ENCODE measurements at regions not wholly inside any gene's neighbourhood (a gene's known extent, or its start where the extent isn't known, plus 50 kb on each side); places are given as distances from the start of the nearest gene placed in this dataset.
"Not testable (repeated sequence)": the region's sequence is repeated elsewhere in the genome, so short reads cannot be mapped to it uniquely, and the experiment has no call there.

DNA sequence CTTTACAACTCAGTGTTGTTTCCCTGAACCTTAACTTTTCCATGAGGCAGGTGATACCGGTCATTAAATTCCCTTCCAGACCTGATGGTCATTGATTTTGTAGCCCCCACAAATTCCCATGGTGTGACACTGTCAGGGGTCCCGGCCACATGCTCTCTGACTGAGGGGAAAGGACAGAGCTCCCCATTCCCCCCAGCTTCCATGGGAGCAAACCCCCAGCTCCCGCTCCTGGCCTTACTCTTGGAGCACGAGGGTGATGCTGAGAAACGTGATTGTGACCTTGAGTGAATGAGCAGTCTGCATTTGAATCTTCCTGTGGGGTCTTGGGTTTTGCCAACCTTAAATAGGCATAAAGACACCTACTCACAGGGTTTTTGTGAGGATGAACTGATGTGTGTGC, 366.8 kb downstream of the RPS6KC1 start:
- TF ChIP-seq, protein P1, sequence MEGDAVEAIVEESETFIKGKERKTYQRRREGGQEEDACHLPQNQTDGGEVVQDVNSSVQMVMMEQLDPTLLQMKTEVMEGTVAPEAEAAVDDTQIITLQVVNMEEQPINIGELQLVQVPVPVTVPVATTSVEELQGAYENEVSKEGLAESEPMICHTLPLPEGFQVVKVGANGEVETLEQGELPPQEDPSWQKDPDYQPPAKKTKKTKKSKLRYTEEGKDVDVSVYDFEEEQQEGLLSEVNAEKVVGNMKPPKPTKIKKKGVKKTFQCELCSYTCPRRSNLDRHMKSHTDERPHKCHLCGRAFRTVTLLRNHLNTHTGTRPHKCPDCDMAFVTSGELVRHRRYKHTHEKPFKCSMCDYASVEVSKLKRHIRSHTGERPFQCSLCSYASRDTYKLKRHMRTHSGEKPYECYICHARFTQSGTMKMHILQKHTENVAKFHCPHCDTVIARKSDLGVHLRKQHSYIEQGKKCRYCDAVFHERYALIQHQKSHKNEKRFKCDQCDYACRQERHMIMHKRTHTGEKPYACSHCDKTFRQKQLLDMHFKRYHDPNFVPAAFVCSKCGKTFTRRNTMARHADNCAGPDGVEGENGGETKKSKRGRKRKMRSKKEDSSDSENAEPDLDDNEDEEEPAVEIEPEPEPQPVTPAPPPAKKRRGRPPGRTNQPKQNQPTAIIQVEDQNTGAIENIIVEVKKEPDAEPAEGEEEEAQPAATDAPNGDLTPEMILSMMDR (IDR thresholded peaks at IDR 0.05; ENCODE audit: extremely low read depth, insufficient read depth, missing control alignments), result no peak
- in situ Hi-C loops (cut with MboI; ENCODE audit: low pct_unique_long_range_greater_than_20kb, low sequenced_read_pairs, unreplicated experiment), result no loop called here
- DNase-seq (ENCODE audit: low spot score), result no peak

DNA sequence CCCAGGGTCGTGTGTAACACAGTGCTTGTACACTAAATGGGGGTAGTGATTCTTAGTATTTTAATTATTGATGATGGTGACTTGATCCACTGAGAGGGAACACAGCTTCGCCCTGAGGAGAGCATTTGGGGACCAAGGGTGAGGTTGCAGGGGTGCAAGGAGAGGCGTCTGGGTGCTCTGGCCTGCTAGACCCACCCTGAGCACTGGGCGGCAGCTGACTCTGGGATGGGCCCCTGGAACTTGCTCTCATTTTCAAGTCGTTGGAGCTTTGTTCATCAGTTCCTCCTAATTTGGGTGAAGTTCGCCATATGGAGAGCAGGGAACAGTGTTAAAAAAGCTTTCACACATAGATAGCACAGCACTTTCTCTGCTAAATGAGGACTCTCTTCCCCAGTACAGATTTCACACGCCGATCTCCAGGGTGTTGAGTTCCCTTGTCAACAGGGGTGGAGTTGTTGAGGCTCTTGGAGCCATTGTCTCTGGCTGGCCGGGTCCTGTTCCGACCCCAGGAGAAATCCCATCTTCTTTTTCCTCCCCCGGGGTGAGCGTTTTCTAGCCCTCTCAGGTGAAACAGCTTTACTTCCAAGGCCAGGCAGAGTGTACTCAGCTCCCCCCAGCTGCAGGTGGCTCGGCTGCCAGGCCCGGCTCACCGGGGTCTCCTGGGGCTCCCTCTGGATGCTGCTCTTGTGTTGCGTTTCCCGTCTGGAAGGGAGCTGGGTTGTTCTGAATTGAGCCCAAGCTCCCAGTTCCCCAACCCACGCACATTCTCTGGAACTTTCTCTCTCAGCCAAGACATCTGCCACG, 367.4 kb downstream of the RPS6KC1 start:
- in situ Hi-C loops (cut with MboI; ENCODE audit: low pct_unique_long_range_greater_than_20kb, low sequenced_read_pairs, unreplicated experiment), result no loop called here
- TF ChIP-seq, protein P1 (IDR thresholded peaks at IDR 0.05; ENCODE audit: extremely low read depth, insufficient read depth, missing control alignments), result no peak
- no peak for DNase-seq (ENCODE audit: low spot score)

DNA sequence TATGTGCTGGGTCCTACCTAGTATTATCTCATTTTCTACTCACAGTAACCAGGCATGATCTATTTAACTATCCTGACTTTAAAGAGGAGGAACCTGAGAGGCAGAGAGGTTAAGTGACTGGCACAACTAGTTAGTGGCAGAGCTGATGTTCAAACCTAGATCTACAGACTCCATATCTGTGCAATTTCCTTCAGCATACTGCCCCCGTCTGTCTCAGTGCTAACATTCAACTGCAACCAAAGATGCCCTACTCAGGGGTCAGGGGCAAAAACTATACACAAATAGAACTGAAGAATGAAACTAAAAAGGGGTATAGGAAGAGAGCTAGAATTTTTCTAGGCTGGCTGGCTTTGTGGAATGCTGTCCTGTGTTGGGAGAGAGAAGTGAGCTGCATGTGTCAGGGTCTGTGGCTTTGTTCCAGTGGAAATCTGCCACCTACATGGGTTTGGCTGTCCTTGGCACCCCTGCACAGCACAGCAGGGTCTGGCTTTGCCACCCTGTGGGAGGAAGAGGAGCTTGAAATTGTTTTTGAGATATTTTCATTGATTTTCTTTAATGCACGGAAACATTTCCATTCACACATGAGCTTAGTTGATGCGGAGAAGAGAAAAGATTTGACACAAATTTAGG, 368.5 kb downstream of the RPS6KC1 start:
- DNase-seq (ENCODE audit: low spot score), result no peak
- TF ChIP-seq, protein P1 (IDR thresholded peaks at IDR 0.05; ENCODE audit: extremely low read depth, insufficient read depth, missing control alignments), result peak; percentile 4
- in situ Hi-C loops (cut with MboI; ENCODE audit: low pct_unique_long_range_greater_than_20kb, low sequenced_read_pairs, unreplicated experiment), result no loop called here

DNA sequence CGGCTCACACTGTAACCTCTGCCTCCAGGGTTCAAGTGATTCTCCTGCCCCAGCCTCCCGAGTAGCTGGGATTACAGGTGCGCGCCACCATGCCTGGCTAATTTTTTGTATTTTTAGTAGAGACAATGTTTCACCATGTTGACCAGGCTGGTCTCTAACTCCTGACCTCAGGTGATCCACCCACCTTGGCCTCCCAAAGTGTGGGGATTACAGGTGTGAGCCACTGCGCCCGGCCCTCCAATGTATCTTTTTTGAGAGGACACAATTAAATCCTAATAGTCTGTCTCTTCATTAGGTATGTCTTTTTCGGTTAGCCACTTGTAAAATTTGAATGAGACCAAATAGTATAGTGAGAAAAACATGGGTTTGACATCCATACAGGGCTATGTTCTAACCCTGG, 370.1 kb downstream of the RPS6KC1 start:
- in situ Hi-C loops (cut with MboI; ENCODE audit: low pct_unique_long_range_greater_than_20kb, low sequenced_read_pairs, unreplicated experiment); DNase-seq (ENCODE audit: low spot score): not testable (repeated sequence)

DNA sequence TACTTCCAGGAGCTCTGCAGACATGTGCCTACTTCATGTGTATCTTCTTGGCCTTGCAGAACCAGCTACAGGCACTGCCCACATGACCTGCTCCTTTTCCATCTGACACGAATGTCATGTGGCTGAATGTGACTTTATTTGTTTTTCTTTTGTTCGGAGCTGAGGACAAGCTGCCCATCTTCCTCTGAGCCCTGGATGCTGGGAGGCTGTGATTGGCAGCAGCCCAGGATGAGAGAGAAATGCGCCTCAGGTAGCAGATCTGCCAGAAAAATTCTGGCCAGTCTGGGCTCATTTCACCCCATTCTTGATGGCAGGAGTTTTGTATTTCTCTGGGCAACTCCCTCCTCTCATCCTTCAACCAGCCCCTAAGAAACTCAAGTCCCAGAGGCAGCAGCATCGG, 372.0 kb downstream of the RPS6KC1 start:
- in situ Hi-C loops (cut with MboI; ENCODE audit: low pct_unique_long_range_greater_than_20kb, low sequenced_read_pairs, unreplicated experiment), result no loop called here
- TF ChIP-seq, protein P1 (IDR thresholded peaks at IDR 0.05; ENCODE audit: extremely low read depth, insufficient read depth, missing control alignments), result no peak
- no peak for DNase-seq (ENCODE audit: low spot score)

DNA sequence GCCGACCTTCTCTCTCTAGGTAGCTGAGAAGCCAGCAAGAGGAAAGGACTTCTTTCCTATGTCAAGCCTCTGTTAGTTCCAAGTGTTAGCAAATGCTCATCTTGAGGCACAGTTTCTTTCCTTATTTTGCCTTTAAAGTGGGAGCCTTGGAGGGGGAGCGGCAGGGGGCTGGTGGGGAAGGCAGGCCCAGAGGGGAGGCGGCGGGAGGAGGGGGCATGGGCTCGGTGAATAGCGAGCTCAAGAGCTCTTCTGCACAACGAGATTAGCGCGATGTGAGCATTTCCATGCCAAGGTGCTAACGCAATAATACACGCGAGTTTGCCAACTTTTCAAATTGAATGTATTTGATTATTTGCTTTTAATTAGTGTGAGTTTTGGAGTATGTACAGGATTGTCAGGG, 372.6 kb downstream of the RPS6KC1 start:
- TF ChIP-seq, protein P1 (IDR thresholded peaks at IDR 0.05; ENCODE audit: extremely low read depth, insufficient read depth, missing control alignments), result no peak
- DNase-seq (ENCODE audit: low spot score), result no peak
- in situ Hi-C loops (cut with MboI; ENCODE audit: low pct_unique_long_range_greater_than_20kb, low sequenced_read_pairs, unreplicated experiment), result no loop called here

DNA sequence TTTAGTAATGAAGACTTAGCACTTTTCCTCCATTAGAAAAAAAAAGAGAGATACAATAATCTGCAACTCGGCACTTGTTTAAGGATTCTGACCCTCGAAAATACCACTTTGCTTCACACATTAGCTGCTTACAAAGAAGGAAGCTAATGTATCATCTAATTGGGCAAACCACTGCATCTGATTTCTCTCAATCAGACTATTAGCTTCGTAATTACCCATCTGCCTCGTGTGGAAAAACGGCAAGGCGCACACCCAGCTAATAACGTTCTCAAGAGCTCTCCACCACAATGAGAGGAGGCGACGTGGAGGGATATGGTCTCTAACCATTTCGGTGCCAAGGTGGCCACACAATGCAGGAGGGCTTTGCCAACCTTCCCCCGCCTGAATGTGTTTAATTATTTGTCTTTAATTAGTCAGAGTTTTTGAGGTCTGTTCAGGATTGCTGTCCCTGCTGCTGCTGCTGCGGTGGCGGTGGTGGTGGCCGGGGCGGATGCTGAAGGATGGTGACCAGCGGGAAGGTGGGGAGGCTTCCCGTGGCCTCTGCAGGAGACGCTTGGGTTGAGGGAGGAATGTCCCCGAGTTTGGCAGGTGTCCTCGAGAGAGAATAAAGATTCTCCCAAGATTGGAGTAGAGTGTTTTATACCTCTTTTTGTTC, 374.5 kb downstream of the RPS6KC1 start:
- in situ Hi-C loops (cut with MboI; ENCODE audit: low pct_unique_long_range_greater_than_20kb, low sequenced_read_pairs, unreplicated experiment), result no loop called here
- TF ChIP-seq, protein P1 (IDR thresholded peaks at IDR 0.05; ENCODE audit: extremely low read depth, insufficient read depth, missing control alignments), result no peak
- no peak for DNase-seq (ENCODE audit: low spot score)
